Fibroblast of lung (primary cell): ENCODE measurements at regions not wholly inside any gene's neighbourhood (a gene's known extent, or its start where the extent isn't known, plus 50 kb on each side); places are given as distances from the start of the nearest gene placed in this dataset.
A peak's percentile ranks its signal among the peaks of the same experiment; 100 is the strongest.

Experiments
- DNase-seq, 2 donors: peaks; one replicate each; pipeline versions ENCODE4 v3.0.0 to v3.0.0-alpha.2; 2010; ENCODE audit warnings: low read depth in 2 of 2
- H2AFZ ChIP-seq: 2 replicates; pipeline ENCODE4 v1.5.1; 2012; ENCODE audit warnings: low read length, control low read depth, inconsistent platforms
- H3K27ac ChIP-seq: 2 replicates; pipeline ENCODE4 v1.5.1; 2011; ENCODE audit warnings: low read length, control low read depth; ENCODE audit not compliant: insufficient read depth
- H3K27me3 ChIP-seq: 2 replicates; pipeline ENCODE4 v1.5.1; 2011; ENCODE audit warnings: mild to moderate bottlenecking, low read length; ENCODE audit not compliant: control insufficient read depth, insufficient read depth
- H3K36me3 ChIP-seq: 2 replicates; pipeline ENCODE4 v1.5.1; 2011; ENCODE audit warnings: low read length; ENCODE audit not compliant: control insufficient read depth, insufficient read depth
- H3K4me1 ChIP-seq: 2 replicates; pipeline ENCODE4 v1.5.1; 2011; ENCODE audit warnings: low read length; ENCODE audit not compliant: control insufficient read depth, insufficient read depth; ENCODE audit errors: extremely low read depth
- H3K4me2 ChIP-seq: 2 replicates; pipeline ENCODE4 v1.5.1; 2011; ENCODE audit warnings: low read length, control low read depth; ENCODE audit not compliant: insufficient read depth; ENCODE audit errors: extremely low read depth
- H3K4me3 ChIP-seq, 4 experiments: fragments of 200-600 bp in 1 of 4; sonication (generic) in 1 of 4; replicated peaks in 1 of 4; 2 replicates each; pipeline ENCODE4 v1.5.1; 2011 to 2016; ENCODE audit warnings: low read length in 4 of 4, low read depth in 3 of 4, mild to moderate bottlenecking in 3 of 4, control low read depth in 2 of 4, inconsistent platforms in 1 of 4, mixed read lengths in 1 of 4; ENCODE audit not compliant: insufficient read depth in 1 of 4; ENCODE audit errors: control extremely low read depth in 1 of 4
- H3K79me2 ChIP-seq: 2 replicates; pipeline ENCODE4 v1.5.1; 2012; ENCODE audit warnings: mild to moderate bottlenecking, low read length, inconsistent platforms; ENCODE audit not compliant: control insufficient read depth, insufficient read depth
- H3K9ac ChIP-seq: 2 replicates; pipeline ENCODE4 v1.5.1; 2011; ENCODE audit warnings: mild to moderate bottlenecking, low read length, control low read depth; ENCODE audit not compliant: insufficient read depth
- H3K9me3 ChIP-seq: 2 replicates; pipeline ENCODE4 v1.5.1; 2012; ENCODE audit warnings: low read depth, low read length; ENCODE audit not compliant: control insufficient read depth, insufficient read depth
- H4K20me1 ChIP-seq: 2 replicates; pipeline ENCODE4 v1.5.1; 2011; ENCODE audit warnings: low read length; ENCODE audit not compliant: control insufficient read depth, insufficient read depth; ENCODE audit errors: extremely low read depth
- EZH2 ChIP-seq: IDR thresholded peaks from 2 replicates; pipeline ENCODE4 v1.5.1; 2012; ENCODE audit warnings: low read length, control low read depth, mild to moderate bottlenecking; ENCODE audit errors: missing control alignments
- TF ChIP-seq, protein P1 (sequence below), 2 donors: IDR thresholded peaks in 1 of 2; conservative IDR thresholded peaks in 1 of 2; 1 replicate in 1 of 2; 2 replicates in 1 of 2; pipeline ENCODE4 v1.5.1; 2011 to 2012; ENCODE audit warnings: low read length in 2 of 2, control low read depth in 1 of 2, inconsistent platforms in 1 of 2, low read depth in 1 of 2, mild to moderate bottlenecking in 1 of 2

DNA sequence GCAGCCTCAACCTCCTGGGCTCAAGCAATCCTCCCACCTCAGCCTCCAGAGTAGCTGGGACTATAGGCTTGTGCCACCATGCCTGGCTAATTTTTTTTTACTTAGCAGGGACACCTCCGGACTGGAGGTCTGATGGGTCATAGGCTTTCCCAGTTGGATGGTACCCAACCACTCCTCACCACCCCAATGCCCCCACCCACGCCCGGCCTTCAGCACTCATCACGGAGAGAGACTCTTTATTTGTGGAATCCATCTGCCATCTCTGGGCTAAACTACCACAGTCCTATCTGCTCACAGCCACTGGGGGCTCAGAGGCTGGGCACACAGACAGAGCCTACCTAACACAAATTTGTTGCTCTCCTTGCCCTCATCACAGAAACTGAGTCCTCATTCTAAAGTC lies 58.3 kb upstream of the STXBP1 start:
- H3K4me1 ChIP-seq = peaks cover 52% of the 10 kb centered on the region

DNA sequence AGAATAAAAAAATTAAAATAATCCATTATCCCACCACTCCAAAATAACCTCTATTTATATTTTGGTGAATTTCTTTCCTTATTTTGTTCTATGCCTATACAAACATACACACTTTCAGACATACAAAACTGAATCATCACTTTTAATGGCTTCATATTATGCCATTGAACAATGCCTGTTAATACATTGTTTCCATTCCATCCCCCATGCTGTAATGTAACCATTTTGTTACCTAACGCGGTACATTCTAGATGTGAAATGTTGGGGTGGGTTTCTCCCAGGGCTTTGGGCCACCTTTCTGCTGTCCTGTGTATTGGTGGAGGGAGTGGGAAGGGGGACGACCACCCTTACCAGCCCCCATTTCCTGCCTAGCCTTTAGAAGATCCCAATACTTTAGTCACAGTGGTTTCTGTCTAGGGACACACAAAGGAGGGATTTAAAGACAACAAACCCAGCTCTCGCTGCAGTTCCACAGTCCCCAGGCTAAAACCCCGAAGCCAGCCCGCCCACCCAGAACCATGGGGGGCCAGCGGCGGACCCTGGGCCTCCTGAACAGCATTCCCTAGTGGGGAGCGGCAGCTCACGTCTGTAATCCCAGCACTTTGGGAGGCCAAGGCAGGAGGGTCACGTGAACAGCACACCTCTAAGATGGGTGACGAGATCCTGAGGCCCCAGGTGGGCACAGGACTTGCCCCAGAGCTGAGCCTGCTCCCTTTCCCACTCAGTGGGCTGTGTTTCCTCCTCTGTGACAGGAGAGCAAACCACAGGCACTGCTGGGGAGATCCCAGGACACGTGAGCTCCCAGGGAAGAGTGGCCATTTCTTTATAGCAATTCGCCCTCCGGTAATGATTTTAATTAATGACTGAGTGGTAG lies 56.9 kb upstream of the STXBP1 start:
- H3K27me3 ChIP-seq = no peaks in the 10 kb centered on the region
- no peak for DNase-seq
- H3K36me3 ChIP-seq = peaks cover 24% of the 10 kb centered on the region
- H4K20me1 ChIP-seq = peaks cover 2% of the 10 kb centered on the region
- no peak overlapping the region for H3K4me3 ChIP-seq
- H3K4me1 ChIP-seq = peaks cover 64% of the 10 kb centered on the region
- H3K9me3 ChIP-seq = no peaks in the 10 kb centered on the region
- TF ChIP-seq EZH2 = no peak
- TF ChIP-seq, protein P1, sequence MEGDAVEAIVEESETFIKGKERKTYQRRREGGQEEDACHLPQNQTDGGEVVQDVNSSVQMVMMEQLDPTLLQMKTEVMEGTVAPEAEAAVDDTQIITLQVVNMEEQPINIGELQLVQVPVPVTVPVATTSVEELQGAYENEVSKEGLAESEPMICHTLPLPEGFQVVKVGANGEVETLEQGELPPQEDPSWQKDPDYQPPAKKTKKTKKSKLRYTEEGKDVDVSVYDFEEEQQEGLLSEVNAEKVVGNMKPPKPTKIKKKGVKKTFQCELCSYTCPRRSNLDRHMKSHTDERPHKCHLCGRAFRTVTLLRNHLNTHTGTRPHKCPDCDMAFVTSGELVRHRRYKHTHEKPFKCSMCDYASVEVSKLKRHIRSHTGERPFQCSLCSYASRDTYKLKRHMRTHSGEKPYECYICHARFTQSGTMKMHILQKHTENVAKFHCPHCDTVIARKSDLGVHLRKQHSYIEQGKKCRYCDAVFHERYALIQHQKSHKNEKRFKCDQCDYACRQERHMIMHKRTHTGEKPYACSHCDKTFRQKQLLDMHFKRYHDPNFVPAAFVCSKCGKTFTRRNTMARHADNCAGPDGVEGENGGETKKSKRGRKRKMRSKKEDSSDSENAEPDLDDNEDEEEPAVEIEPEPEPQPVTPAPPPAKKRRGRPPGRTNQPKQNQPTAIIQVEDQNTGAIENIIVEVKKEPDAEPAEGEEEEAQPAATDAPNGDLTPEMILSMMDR (conservative IDR thresholded peaks at IDR 0.05 in 1 of 2, IDR thresholded peaks at IDR 0.05 in 1 of 2; ENCODE audit: low read depth in 1 of 2, low read length in 2 of 2) = no peak
- H3K4me2 ChIP-seq = peak overlapping the region; percentile 58
- peak overlapping the region; percentile 94 for H3K27ac ChIP-seq
- H3K79me2 ChIP-seq = peaks cover 99% of the 10 kb centered on the region
- no peak overlapping the region for H2AFZ ChIP-seq
- peak overlapping the region; percentile 11 for H3K9ac ChIP-seq

More for the DNA sequence above, 58.3 kb upstream of the STXBP1 start:
- H3K9me3 ChIP-seq = no peaks in the 10 kb centered on the region
- no peak overlapping the region for H3K9ac ChIP-seq
- H3K4me3 ChIP-seq = no peak overlapping the region
- DNase-seq = no peak
- H3K4me2 ChIP-seq = no peak overlapping the region
- no peaks in the 10 kb centered on the region for H3K27me3 ChIP-seq
- H3K79me2 ChIP-seq = peaks cover 99% of the 10 kb centered on the region
- no peak overlapping the region for H2AFZ ChIP-seq
- H3K36me3 ChIP-seq = peaks cover 16% of the 10 kb centered on the region
- peaks cover 4% of the 10 kb centered on the region for H4K20me1 ChIP-seq
- no peak for TF ChIP-seq EZH2
- TF ChIP-seq, protein P1 (conservative IDR thresholded peaks at IDR 0.05 in 1 of 2, IDR thresholded peaks at IDR 0.05 in 1 of 2; ENCODE audit: low read depth in 1 of 2, low read length in 2 of 2) = no peak
- peak overlapping the region; percentile 26 for H3K27ac ChIP-seq

DNA sequence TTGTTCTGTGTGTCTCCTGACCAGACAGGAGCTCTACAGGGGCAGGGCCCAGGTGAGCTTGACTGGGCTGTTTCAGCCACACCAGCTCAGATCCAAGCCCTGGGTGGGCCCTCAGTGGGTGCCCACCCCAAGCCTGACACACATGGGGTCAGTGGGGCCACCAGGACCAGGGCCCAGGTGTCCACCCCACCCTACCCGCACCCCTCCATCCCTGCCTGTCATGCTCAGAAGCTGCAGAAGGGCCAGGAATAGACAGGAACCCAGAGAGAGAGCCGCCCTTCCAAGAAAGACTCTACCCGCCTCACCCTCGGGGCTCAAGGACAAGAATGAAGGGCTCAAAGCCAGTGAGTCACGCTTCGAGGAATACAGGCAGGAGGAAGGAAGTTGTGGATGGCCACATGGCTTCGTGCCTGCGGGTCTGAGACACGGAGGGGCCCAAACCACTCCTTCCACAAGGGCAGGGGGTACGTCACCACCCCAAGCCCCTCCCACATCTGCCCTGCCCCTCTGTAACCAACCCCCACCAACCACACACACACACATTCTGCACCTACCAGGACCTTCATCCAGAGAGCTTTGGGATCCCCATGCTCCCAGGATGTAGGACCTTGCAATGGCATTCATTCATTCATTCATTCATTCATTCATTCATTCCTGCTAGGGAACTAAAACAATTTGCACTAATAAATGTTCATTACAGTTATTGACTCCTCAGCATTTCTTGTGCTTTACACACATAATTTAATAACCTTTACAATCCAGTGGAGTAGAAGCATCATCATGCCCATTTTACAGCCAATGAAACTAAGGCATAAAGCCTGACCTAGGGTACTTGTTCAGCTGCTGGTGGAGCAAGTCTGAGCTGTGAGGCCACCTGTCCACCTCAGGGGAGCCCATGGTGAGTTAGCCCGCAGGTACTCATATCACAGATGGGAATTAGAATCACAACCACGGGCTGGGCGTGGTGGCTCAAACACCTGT lies 55.9 kb upstream of the STXBP1 start:
- no peaks in the 10 kb centered on the region for H3K9me3 ChIP-seq
- peaks cover 28% of the 10 kb centered on the region for H3K36me3 ChIP-seq
- no peak overlapping the region for H2AFZ ChIP-seq
- peak overlapping the region in 1 of 4 experiments; percentile 8 for H3K4me3 ChIP-seq
- H3K9ac ChIP-seq = peak overlapping the region; percentile 58
- TF ChIP-seq, protein P1 (conservative IDR thresholded peaks at IDR 0.05 in 1 of 2, IDR thresholded peaks at IDR 0.05 in 1 of 2; ENCODE audit: low read depth in 1 of 2, low read length in 2 of 2) = no peak
- TF ChIP-seq EZH2 = no peak
- peaks cover 99% of the 10 kb centered on the region for H3K79me2 ChIP-seq
- DNase-seq = peak; percentile 90 to 97
- peaks cover 2% of the 10 kb centered on the region for H4K20me1 ChIP-seq
- H3K4me1 ChIP-seq = peaks cover 68% of the 10 kb centered on the region
- peak overlapping the region; percentile 94 for H3K27ac ChIP-seq
- peak overlapping the region; percentile 58 for H3K4me2 ChIP-seq
- no peaks in the 10 kb centered on the region for H3K27me3 ChIP-seq
